Gastrocnemius medialis (tissue), 4 donors: ENCODE measurements at regions not wholly inside any gene's neighbourhood (a gene's known extent, or its start where the extent isn't known, plus 50 kb on each side); places are given as distances from the start of the nearest gene placed in this dataset.

Experiments used
- CTCF ChIP-seq, 5 experiments: fragments of 450-650 bp in 3 of 5; fragments of 200-600 bp in 2 of 5; sonication (generic) in 2 of 5; IDR thresholded peaks in 4 of 5; conservative IDR thresholded peaks in 1 of 5; 1 replicate in 4 of 5; 2 replicates in 1 of 5; pipeline ENCODE4 v1.5.1; 2016 to 2019; ENCODE audit warnings: antibody characterized with exemption in 5 of 5, mild to moderate bottlenecking in 3 of 5, moderate library complexity in 3 of 5
- POLR2A ChIP-seq, 2 donors: fragments of 450-650 bp; IDR thresholded peaks; one replicate each; pipeline ENCODE4 v1.6.1; 2017; ENCODE audit warnings: antibody characterized with exemption in 2 of 2, mild to moderate bottlenecking in 2 of 2, moderate library complexity in 2 of 2

- TF ChIP-seq CTCF (IDR thresholded peaks at IDR 0.05 in 4 of 5, conservative IDR thresholded peaks at IDR 0.05 in 1 of 5) (no peak), POLR2A (IDR thresholded peaks at IDR 0.05) (no peak)
These were observed 162.6 kb upstream of the GDF10 start for GRCh38 chr10:47137311-47137851.
